ENCODE measurements at regions not wholly inside any gene's neighbourhood (a gene's known extent, or its start where the extent isn't known, plus 50 kb on each side); places are given as distances from the start of the nearest gene placed in this dataset.

- DNase-seq (ENCODE audit: low spot score), result no peak
- Histone ChIP-seq H3K4me3 (ENCODE audit: low read depth, low read length, poor library complexity, severe bottlenecking) (no peak overlapping the region), H3K27ac (ENCODE audit: low read depth, low read length, poor library complexity, severe bottlenecking) (no peak overlapping the region), H3K27me3 (replicated peaks; ENCODE audit: insufficient read depth, low read depth, low read length, poor library complexity) (no peaks in the 10 kb centered on the region), H3K36me3 (ENCODE audit: insufficient read depth, low read length, poor library complexity, severe bottlenecking) (no peaks in the 10 kb centered on the region), H3K9me3 (ENCODE audit: low read depth, low read length, poor library complexity, severe bottlenecking) (no peaks in the 10 kb centered on the region), H3K4me1 (ENCODE audit: insufficient read depth, low read length, poor library complexity, severe bottlenecking) (no peaks in the 10 kb centered on the region)
- intact Hi-C loops (cut with micrococcal nuclease; ENCODE audit: unreplicated experiment), result no loop called here
- ChIA-PET POLR2A (ENCODE audit: low non-redundant PET) (no interaction called here), CTCF (no interaction called here)
- TF ChIP-seq EZH2 (IDR thresholded peaks at IDR 0.05; ENCODE audit: borderline replicate concordance, low read depth, low read length, poor library complexity, severe bottlenecking), result no peak
- TF ChIP-seq CTCF (conservative IDR thresholded peaks at IDR 0.05; ENCODE audit: low read depth, low read length), result no peak
- no TSS peak for BruUV-seq (replicated peaks)
Measured at GRCh38 chr5:171596391-171596878, 177.0 kb downstream of the FGF18 start.

GRCh38 chr5:171597946-171598640 is 178.6 kb downstream of the FGF18 start:
- Histone ChIP-seq H3K36me3 (ENCODE audit: insufficient read depth, low read length, poor library complexity, severe bottlenecking) (no peaks in the 10 kb centered on the region), H3K9me3 (ENCODE audit: low read depth, low read length, poor library complexity, severe bottlenecking) (no peaks in the 10 kb centered on the region), H3K27me3 (replicated peaks; ENCODE audit: insufficient read depth, low read depth, low read length, poor library complexity) (no peaks in the 10 kb centered on the region), H3K4me3 (ENCODE audit: low read depth, low read length, poor library complexity, severe bottlenecking) (no peak overlapping the region), H3K27ac (ENCODE audit: low read depth, low read length, poor library complexity, severe bottlenecking) (no peak overlapping the region), H3K4me1 (ENCODE audit: insufficient read depth, low read length, poor library complexity, severe bottlenecking) (no peaks in the 10 kb centered on the region)
- POLR2A ChIA-PET (ENCODE audit: low non-redundant PET), result interaction anchor here (0.6 kb wide), 1 partner anchor 1393 kb away, joined by 3 read pairs; no protein-coding TSS in a partner anchor
- DNase-seq (ENCODE audit: low spot score), result no peak
- CTCF ChIA-PET, result no interaction called here
- no TSS peak for BruUV-seq (replicated peaks)
- TF ChIP-seq EZH2 (IDR thresholded peaks at IDR 0.05; ENCODE audit: borderline replicate concordance, low read depth, low read length, poor library complexity, severe bottlenecking), result no peak
- 0 out of 2 replicates have a peak, but pooled peaks have one; percentile 29 for TF ChIP-seq CTCF (conservative IDR thresholded peaks at IDR 0.05; ENCODE audit: low read depth, low read length)
- intact Hi-C loops (cut with micrococcal nuclease; ENCODE audit: unreplicated experiment), result no loop called here

- H3K4me1 ChIP-seq (ENCODE audit: insufficient read depth, low read length, poor library complexity, severe bottlenecking), result no peaks in the 10 kb centered on the region
- no TSS peak for BruUV-seq (replicated peaks)
- no peak overlapping the region for H3K4me3 ChIP-seq (ENCODE audit: low read depth, low read length, poor library complexity, severe bottlenecking)
- H3K27ac ChIP-seq (ENCODE audit: low read depth, low read length, poor library complexity, severe bottlenecking), result no peak overlapping the region
- TF ChIP-seq CTCF (conservative IDR thresholded peaks at IDR 0.05; ENCODE audit: low read depth, low read length), result 0 out of 2 replicates have a peak, but pooled peaks have one; percentile 2
- TF ChIP-seq EZH2 (IDR thresholded peaks at IDR 0.05; ENCODE audit: borderline replicate concordance, low read depth, low read length, poor library complexity, severe bottlenecking), result no peak
- POLR2A ChIA-PET (ENCODE audit: low non-redundant PET), result no interaction called here
- DNase-seq (ENCODE audit: low spot score), result no peak
- H3K36me3 ChIP-seq (ENCODE audit: insufficient read depth, low read length, poor library complexity, severe bottlenecking), result no peaks in the 10 kb centered on the region
- intact Hi-C loops (cut with micrococcal nuclease; ENCODE audit: unreplicated experiment), result no loop called here
- H3K27me3 ChIP-seq (replicated peaks; ENCODE audit: insufficient read depth, low read depth, low read length, poor library complexity), result no peaks in the 10 kb centered on the region
- CTCF ChIA-PET, result no interaction called here
- no peaks in the 10 kb centered on the region for H3K9me3 ChIP-seq (ENCODE audit: low read depth, low read length, poor library complexity, severe bottlenecking)
Measured at GRCh38 chr5:171598641-171599152, 179.2 kb downstream of the FGF18 start.

All from A673 (cell line).